ENCODE measurements at regions not wholly inside any gene's neighbourhood (a gene's known extent, or its start where the extent isn't known, plus 50 kb on each side); places are given as distances from the start of the nearest gene placed in this dataset.

DNA sequence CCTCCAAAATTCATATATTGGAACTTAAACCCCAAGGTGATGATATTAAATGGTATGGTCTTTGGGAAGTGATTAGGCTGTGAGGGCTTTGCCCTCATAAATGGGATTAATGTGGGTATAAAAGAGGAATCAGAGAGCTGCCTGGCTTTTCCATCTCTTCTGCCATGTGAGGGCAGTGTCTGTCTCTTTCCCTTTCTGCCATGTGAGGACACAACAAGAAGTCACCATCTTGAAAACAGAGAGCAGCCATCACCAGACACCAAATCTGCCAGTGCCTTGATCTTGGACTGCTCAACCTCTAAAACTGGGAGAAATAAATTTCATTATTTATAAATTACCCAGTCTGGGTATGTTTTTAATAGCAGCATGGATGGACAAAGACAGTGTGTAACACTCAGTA lies 263.0 kb downstream of the PAX1 start:
- TF ChIP-seq, protein P1, sequence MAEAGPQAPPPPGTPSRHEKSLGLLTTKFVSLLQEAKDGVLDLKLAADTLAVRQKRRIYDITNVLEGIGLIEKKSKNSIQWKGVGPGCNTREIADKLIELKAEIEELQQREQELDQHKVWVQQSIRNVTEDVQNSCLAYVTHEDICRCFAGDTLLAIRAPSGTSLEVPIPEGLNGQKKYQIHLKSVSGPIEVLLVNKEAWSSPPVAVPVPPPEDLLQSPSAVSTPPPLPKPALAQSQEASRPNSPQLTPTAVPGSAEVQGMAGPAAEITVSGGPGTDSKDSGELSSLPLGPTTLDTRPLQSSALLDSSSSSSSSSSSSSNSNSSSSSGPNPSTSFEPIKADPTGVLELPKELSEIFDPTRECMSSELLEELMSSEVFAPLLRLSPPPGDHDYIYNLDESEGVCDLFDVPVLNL (CRISPR knock-in tag; IDR thresholded peaks at IDR 0.05; ENCODE audit: low read depth), result no peak
- no peak for TF ChIP-seq MYBL2 (IDR thresholded peaks at IDR 0.05; ENCODE audit: low read depth)
- no peak for TF ChIP-seq MYBL2 (CRISPR knock-in tag; IDR thresholded peaks at IDR 0.05; ENCODE audit: borderline replicate concordance)
- TF ChIP-seq ZNF224 (CRISPR knock-in tag; IDR thresholded peaks at IDR 0.05), result no peak
- TF ChIP-seq, protein P2, sequence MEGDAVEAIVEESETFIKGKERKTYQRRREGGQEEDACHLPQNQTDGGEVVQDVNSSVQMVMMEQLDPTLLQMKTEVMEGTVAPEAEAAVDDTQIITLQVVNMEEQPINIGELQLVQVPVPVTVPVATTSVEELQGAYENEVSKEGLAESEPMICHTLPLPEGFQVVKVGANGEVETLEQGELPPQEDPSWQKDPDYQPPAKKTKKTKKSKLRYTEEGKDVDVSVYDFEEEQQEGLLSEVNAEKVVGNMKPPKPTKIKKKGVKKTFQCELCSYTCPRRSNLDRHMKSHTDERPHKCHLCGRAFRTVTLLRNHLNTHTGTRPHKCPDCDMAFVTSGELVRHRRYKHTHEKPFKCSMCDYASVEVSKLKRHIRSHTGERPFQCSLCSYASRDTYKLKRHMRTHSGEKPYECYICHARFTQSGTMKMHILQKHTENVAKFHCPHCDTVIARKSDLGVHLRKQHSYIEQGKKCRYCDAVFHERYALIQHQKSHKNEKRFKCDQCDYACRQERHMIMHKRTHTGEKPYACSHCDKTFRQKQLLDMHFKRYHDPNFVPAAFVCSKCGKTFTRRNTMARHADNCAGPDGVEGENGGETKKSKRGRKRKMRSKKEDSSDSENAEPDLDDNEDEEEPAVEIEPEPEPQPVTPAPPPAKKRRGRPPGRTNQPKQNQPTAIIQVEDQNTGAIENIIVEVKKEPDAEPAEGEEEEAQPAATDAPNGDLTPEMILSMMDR (IDR thresholded peaks at IDR 0.05 in 2 of 3, conservative IDR thresholded peaks at IDR 0.05 in 1 of 3; ENCODE audit: insufficient read depth in 2 of 3, low read depth in 1 of 3, low read length in 3 of 3), result no peak
- TF ChIP-seq NFRKB (IDR thresholded peaks at IDR 0.05; ENCODE audit: low read depth), result no peak

All from K562 (cell line).